Right lobe of liver (tissue), 4 donors: ENCODE measurements at regions not wholly inside any gene's neighbourhood (a gene's known extent, or its start where the extent isn't known, plus 50 kb on each side); places are given as distances from the start of the nearest gene placed in this dataset.

ENCODE experiments used
- CTCF ChIP-seq, 4 donors: fragments of 200-600 bp in 3 of 4; fragments of 450-650 bp in 1 of 4; IDR thresholded peaks; one replicate each; pipeline versions ENCODE4 v1.5.1 to v1.8.0; 2016 to 2022; ENCODE audit warnings: antibody characterized with exemption in 4 of 4, mild to moderate bottlenecking in 2 of 4
- POLR2A ChIP-seq: fragments of 450-650 bp; IDR thresholded peaks from one replicate; pipeline ENCODE4 v1.6.1; 2017; ENCODE audit warnings: antibody characterized with exemption, mild to moderate bottlenecking
- donor health status: DM: no; HTN: no; CAD: no.
- donor health status: DM: no; HTN: no; CAD: no.
- donor health status: DM: no; HTN: yes; CAD: no.

GRCh38 chr6:130625825-130626527 lies 201.2 kb upstream of the SMLR1 start:
- TF ChIP-seq CTCF (IDR thresholded peaks at IDR 0.05) = no peak
- TF ChIP-seq POLR2A = no peak
